Spleen (tissue), 11 donors: ENCODE measurements at regions not wholly inside any gene's neighbourhood (a gene's known extent, or its start where the extent isn't known, plus 50 kb on each side); places are given as distances from the start of the nearest gene placed in this dataset.
"Not testable (repeated sequence)": the region's sequence is repeated elsewhere in the genome, so short reads cannot be mapped to it uniquely, and the experiment has no call there.

Experiments used
- DNase-seq: peaks from one replicate; pipeline ENCODE4 v3.0.0-alpha.2; 2020
- H3K27ac ChIP-seq, 8 donors: fragments of 200-600 bp; sonication (generic) in 7 of 8; 1 replicate in 4 of 8; 2 replicates in 4 of 8; pipeline versions ENCODE4 v1.5.0 to v1.8.0; 2016 to 2021; ENCODE audit warnings: inconsistent platforms in 4 of 8, mild to moderate bottlenecking in 4 of 8, moderate library complexity in 1 of 8
- H3K27me3 ChIP-seq, 7 donors: fragments of 200-600 bp; sonication (generic) in 6 of 7; replicated peaks in 1 of 7; 1 replicate in 4 of 7; 2 replicates in 3 of 7; pipeline versions ENCODE4 v1.5.0 to v1.8.0; 2016 to 2021; ENCODE audit warnings: inconsistent platforms in 3 of 7, mild to moderate bottlenecking in 1 of 7
- H3K36me3 ChIP-seq, 6 donors: fragments of 200-600 bp; sonication (generic) in 5 of 6; 1 replicate in 4 of 6; 2 replicates in 2 of 6; pipeline versions ENCODE4 v1.5.0 to v1.8.0; 2016 to 2021; ENCODE audit warnings: inconsistent platforms in 2 of 6
- H3K4me1 ChIP-seq, 6 donors: fragments of 200-600 bp; sonication (generic) in 5 of 6; 1 replicate in 3 of 6; 2 replicates in 3 of 6; pipeline versions ENCODE4 v1.5.0 to v1.8.0; 2016 to 2021; ENCODE audit warnings: inconsistent platforms in 3 of 6
- H3K4me3 ChIP-seq, 8 donors: fragments of 200-600 bp; sonication (generic) in 7 of 8; 1 replicate in 4 of 8; 2 replicates in 4 of 8; pipeline versions ENCODE4 v1.5.0 to v1.8.0; 2016 to 2021; ENCODE audit warnings: inconsistent platforms in 4 of 8, mild to moderate bottlenecking in 4 of 8, moderate library complexity in 2 of 8
- H3K9me3 ChIP-seq, 8 donors: fragments of 200-600 bp; sonication (generic) in 7 of 8; 1 replicate in 4 of 8; 2 replicates in 4 of 8; pipeline versions ENCODE4 v1.5.0 to v1.8.0; 2016 to 2021; ENCODE audit warnings: inconsistent platforms in 4 of 8
- POLR2A ChIP-seq, 3 donors: fragments of 450-650 bp; IDR thresholded peaks; one replicate each; pipeline ENCODE4 v1.5.1; 2017; ENCODE audit warnings: antibody characterized with exemption in 3 of 3, mild to moderate bottlenecking in 1 of 3
- POLR2AphosphoS5 ChIP-seq, 3 donors: sonication (generic); formaldehyde crosslinking; IDR thresholded peaks; one replicate each; pipeline ENCODE4 v1.5.1; 2017; ENCODE audit warnings: antibody characterized with exemption in 3 of 3
- WGBS, 5 donors: extraction: QIAGEN DNeasy Blood & Tissue Kit in 3 of 5; methylation state at CpG; one replicate each; pipeline versions ENCODE4 v1.1.5 to v1.1.7; 2013 to 2018; 5-methylcytosine and 5-hydroxymethylcytosine counted together
- intact Hi-C: fragments of 100-400 bp; cut with DNase I; formaldehyde crosslinking; loops from one replicate; pipeline ENCODE4 v1.15.0; 2023; ENCODE audit warnings: low total_unique reads
- TF ChIP-seq, protein P1 (sequence below), 11 experiments: fragments of 200-600 bp in 7 of 11; fragments of 450-650 bp in 4 of 11; sonication (generic) in 4 of 11; IDR thresholded peaks in 8 of 11; conservative IDR thresholded peaks in 3 of 11; 1 replicate in 7 of 11; 2 replicates in 4 of 11; pipeline versions ENCODE4 v1.4.0 to v1.8.0; 2016 to 2021; ENCODE audit warnings: antibody characterized with exemption in 11 of 11, inconsistent platforms in 4 of 11, mild to moderate bottlenecking in 1 of 11
- donor health status: healthy with polysubstance abuse.
- donor health status: DM: no; HTN: no; CAD: no; lungs with moderate emphysema.
- donor health status: DM: no; HTN: no; CAD: no.
- donor health status: Bipolar disorder and iron deficiency.
- donor health status: healthy.
- donor health status: DM: no; HTN: no; CAD: no.
- donor health status: DM: yes; HTN: yes; CAD: no.

DNA sequence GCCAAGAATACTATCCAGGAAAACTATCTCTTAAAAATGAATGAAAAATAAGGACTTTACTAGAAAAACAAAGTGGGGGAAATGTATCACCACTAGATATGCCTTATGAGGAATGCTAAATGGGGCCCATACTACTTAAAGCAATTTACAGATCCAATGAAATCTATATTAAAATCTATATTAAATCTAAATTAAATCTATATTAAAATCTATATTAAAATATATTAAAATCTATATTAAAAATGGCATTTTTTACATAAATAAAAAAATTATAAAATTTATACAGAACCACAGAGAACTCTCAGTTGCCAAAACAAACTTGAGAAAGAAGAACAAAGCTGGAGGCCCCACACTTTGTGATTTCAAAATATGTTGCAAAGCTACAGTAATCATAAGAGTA is 234.5 kb downstream of the RPL10L start:
- Histone ChIP-seq H3K4me1 (no peaks in the 10 kb centered on the region), H3K27me3 (no peaks in the 10 kb centered on the region), H3K27ac (no peak overlapping the region), H3K4me3 (no peak overlapping the region), H3K9me3 (peaks cover 0 to 54% (median 41%) of the 10 kb centered on the region in 8 donors), H3K36me3 (no peaks in the 10 kb centered on the region)
- no peak for DNase-seq
- intact Hi-C loops: no loop called here
- TF ChIP-seq POLR2AphosphoS5 (IDR thresholded peaks at IDR 0.05) (no peak), POLR2A (IDR thresholded peaks at IDR 0.05) (no peak)
- TF ChIP-seq, protein P1, sequence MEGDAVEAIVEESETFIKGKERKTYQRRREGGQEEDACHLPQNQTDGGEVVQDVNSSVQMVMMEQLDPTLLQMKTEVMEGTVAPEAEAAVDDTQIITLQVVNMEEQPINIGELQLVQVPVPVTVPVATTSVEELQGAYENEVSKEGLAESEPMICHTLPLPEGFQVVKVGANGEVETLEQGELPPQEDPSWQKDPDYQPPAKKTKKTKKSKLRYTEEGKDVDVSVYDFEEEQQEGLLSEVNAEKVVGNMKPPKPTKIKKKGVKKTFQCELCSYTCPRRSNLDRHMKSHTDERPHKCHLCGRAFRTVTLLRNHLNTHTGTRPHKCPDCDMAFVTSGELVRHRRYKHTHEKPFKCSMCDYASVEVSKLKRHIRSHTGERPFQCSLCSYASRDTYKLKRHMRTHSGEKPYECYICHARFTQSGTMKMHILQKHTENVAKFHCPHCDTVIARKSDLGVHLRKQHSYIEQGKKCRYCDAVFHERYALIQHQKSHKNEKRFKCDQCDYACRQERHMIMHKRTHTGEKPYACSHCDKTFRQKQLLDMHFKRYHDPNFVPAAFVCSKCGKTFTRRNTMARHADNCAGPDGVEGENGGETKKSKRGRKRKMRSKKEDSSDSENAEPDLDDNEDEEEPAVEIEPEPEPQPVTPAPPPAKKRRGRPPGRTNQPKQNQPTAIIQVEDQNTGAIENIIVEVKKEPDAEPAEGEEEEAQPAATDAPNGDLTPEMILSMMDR (IDR thresholded peaks at IDR 0.05 in 8 of 11, conservative IDR thresholded peaks at IDR 0.05 in 3 of 11): no peak

DNA sequence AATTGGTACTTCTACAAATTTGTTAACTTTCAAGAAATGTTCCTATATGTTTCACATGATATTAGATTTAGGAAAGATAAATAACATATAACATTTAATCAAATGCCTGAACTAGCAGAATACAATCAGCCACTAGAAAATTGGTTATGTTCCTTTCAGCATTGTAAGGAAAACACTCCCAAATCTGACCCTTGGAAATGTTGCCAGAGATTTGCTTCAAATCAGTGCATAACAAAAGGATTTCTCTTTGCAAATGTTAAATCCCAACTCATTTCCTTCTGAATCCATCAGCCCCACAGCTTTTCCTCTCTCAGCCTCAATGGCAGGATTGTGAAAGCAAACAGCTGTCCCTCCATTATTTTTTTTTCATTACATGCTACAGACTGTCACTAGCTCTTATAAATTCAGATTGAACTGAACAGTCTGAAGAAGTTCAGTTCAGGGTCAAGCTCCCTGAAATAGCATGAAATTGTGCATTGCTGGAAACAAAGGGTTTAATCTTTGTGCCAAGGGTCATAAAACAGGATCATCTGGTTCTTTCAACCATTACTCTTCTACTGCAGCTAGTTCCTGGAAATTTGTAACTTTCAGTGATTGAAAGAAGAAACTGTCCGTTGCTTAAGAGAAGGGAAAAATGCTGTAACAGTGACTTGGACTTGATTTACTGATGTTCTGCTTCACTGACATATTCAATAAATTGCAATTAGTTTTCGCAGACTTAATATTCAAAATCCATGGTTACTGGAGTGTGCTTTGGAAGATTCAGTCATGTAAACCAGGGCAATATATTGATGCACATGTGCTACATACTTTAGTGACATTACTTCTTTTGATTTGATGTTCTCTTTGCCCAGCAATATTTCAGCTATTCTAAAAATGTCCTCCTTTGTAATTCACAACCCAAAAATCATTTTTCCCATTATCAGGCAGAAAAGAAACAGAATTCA is 246.4 kb downstream of the RPL10L start:
- DNase-seq: no peak
- H3K9me3 ChIP-seq: no peaks in the 10 kb centered on the region
- intact Hi-C loops: no loop called here
- 45 to 68% (median 61%) methylated on average over 2 of the region's 2 CpGs for WGBS, 5 donors
- H3K4me3 ChIP-seq: no peak overlapping the region
- H3K27ac ChIP-seq: no peak overlapping the region
- no peaks in the 10 kb centered on the region for H3K27me3 ChIP-seq
- H3K4me1 ChIP-seq: no peaks in the 10 kb centered on the region
- no peak for TF ChIP-seq POLR2A (IDR thresholded peaks at IDR 0.05)
- TF ChIP-seq POLR2AphosphoS5 (IDR thresholded peaks at IDR 0.05): no peak
- TF ChIP-seq, protein P1 (IDR thresholded peaks at IDR 0.05 in 8 of 11, conservative IDR thresholded peaks at IDR 0.05 in 3 of 11): no peak
- no peaks in the 10 kb centered on the region for H3K36me3 ChIP-seq

DNA sequence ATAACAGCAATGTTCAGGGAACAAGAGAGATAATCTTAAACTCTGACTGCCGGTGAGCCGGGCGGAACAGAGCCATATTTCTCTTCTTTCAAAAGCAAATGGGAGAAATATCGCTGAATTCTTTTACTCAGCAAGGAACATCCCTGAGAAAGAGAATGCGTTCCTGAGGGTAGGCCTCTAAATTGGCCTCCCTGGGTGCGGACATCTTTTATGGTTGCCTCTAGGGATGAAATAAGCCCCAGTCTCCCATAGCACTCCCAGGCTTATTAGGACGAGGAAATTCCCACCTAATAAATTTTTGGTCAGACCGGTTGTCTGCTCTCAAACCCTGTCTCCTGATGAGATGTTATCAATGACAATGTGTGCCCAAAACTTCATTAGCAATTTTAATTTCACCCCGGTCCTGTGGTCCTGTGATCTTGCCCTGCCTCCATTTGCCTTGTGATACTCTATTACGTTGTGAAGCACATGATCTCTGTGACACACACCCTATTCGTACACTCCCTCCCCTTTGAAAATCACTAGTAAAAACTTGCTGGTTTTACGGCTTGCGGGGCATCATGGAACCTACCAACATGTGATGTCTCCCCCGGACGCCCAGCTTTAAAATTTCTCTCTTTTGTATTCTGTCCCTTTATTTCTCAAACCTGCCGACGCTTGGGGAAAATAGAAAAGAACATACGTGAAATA is 249.4 kb downstream of the RPL10L start:
- H3K36me3 ChIP-seq, H3K4me3 ChIP-seq, H3K27ac ChIP-seq, H3K27me3 ChIP-seq, H3K4me1 ChIP-seq, H3K9me3 ChIP-seq, intact Hi-C loops, DNase-seq: not testable (repeated sequence)
- WGBS, 5 donors: 90 to 94% (median 92%) methylated on average over 18 of the region's 18 CpGs

DNA sequence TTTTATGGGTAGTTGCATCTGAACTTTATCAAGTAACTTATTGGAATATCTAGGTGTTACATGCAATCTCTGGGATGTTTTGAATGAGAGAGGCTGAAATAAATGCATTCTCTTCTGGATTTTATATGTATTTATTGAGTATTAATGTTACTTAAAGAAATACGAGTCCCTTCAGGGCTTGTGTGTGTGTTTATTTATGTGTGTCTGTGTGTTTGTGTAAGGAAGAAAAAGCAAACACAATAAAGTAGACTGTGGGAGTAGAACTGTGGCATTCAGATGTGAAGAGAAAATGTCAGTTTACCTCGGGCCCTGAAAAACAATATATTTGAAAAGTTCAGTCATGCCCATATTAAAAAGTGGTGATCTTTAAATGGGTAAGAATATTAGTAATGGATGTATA is 250.5 kb downstream of the RPL10L start:
- no peak for TF ChIP-seq POLR2AphosphoS5 (IDR thresholded peaks at IDR 0.05)
- TF ChIP-seq POLR2A (IDR thresholded peaks at IDR 0.05): no peak
- TF ChIP-seq, protein P1 (IDR thresholded peaks at IDR 0.05 in 8 of 11, conservative IDR thresholded peaks at IDR 0.05 in 3 of 11): no peak
- Histone ChIP-seq H3K36me3 (no peaks in the 10 kb centered on the region), H3K4me3 (no peak overlapping the region), H3K9me3 (no peaks in the 10 kb centered on the region), H3K27ac (no peak overlapping the region), H3K4me1 (no peaks in the 10 kb centered on the region), H3K27me3 (no peaks in the 10 kb centered on the region)
- intact Hi-C loops: no loop called here
- 64 to 90% (median 79%) methylated on average over 2 of the region's 2 CpGs for WGBS, 5 donors
- DNase-seq: no peak
